ENCODE measurements at regions not wholly inside any gene's neighbourhood (a gene's known extent, or its start where the extent isn't known, plus 50 kb on each side); places are given as distances from the start of the nearest gene placed in this dataset.

DNA sequence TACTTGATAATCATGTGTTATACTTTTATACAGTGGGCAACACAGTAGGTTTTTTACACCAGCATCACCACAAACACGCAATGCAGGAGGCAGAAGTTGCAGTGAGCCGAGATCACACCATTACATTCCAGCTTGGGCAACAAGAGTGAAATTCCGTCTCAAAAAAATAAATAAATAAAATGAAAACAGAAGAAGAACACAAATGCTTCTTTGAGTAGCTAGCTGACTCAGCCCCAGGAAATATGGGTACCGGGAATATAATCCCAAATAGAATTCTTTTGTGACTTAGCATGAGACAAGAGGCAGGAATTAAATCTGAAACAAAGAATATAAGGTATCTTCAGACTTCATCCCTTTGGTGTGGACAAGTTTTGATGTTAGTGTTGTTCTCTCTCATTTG is 164.2 kb upstream of the ATXN1 start:
- FAIRE-seq (no peak), DNase-seq (ENCODE audit: insufficient read length, low spot score) (no peak)
- TF ChIP-seq, protein P1, sequence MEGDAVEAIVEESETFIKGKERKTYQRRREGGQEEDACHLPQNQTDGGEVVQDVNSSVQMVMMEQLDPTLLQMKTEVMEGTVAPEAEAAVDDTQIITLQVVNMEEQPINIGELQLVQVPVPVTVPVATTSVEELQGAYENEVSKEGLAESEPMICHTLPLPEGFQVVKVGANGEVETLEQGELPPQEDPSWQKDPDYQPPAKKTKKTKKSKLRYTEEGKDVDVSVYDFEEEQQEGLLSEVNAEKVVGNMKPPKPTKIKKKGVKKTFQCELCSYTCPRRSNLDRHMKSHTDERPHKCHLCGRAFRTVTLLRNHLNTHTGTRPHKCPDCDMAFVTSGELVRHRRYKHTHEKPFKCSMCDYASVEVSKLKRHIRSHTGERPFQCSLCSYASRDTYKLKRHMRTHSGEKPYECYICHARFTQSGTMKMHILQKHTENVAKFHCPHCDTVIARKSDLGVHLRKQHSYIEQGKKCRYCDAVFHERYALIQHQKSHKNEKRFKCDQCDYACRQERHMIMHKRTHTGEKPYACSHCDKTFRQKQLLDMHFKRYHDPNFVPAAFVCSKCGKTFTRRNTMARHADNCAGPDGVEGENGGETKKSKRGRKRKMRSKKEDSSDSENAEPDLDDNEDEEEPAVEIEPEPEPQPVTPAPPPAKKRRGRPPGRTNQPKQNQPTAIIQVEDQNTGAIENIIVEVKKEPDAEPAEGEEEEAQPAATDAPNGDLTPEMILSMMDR (IDR thresholded peaks at IDR 0.05; ENCODE audit: insufficient read depth, missing control alignments) = no peak

DNA sequence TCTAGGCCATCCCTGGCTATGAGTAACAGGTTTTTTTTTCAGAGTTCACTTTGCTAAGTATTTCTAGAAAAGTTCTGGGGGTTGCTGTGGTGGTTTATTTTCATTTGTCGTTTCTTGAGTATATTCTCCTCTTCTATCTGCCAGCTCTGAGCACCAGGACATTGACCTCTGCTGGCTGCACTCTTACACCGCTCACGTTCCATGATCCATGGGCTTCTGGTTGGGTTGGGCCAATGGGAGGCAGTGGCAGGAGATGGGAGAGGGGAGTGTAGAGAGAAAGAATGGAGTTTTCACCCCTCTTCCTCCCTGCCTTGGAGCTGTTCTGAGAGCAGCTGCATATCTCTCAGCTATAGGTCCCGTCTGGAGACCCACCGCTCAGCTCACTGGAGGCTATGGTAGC is 161.0 kb upstream of the ATXN1 start:
- TF ChIP-seq, protein P1 (IDR thresholded peaks at IDR 0.05; ENCODE audit: insufficient read depth, missing control alignments) = no peak
- FAIRE-seq (no peak), DNase-seq (ENCODE audit: insufficient read length, low spot score) (no peak)

DNA sequence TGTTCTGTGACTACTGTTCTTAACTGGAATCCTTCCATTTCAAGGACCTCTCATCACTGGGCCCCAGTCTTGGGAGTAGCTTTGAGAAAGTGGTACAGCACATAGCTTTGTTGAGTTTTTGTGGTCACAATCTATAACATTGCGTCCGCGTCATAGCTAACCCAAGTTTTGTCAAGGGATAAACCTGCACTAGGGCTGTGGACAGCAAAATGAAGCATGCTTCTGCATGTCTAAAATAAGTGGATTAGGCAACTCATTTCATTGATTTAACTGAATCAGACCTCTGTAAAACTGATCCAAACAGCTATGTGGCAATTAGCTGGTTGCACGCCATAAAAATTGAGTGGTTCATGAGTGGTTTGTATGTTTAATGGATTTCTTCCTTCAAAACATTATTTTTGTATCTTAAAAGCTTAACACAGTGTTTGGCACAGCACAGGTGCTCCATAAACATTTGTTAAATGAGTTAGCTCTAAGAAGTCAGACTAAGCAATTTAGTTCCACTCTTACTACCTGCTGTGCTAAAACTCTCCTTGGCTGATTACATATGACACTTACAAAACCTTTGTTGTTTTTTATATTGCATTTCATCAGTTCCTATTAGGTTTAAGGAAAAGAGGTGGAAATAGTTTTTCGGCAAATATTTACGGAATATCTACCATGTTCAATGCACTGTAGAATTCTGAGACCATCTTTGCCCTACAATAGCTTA is 160.3 kb upstream of the ATXN1 start:
- TF ChIP-seq, protein P1 (IDR thresholded peaks at IDR 0.05; ENCODE audit: insufficient read depth, missing control alignments) = no peak
- no peak for FAIRE-seq
- DNase-seq (ENCODE audit: insufficient read length, low spot score) = no peak

DNA sequence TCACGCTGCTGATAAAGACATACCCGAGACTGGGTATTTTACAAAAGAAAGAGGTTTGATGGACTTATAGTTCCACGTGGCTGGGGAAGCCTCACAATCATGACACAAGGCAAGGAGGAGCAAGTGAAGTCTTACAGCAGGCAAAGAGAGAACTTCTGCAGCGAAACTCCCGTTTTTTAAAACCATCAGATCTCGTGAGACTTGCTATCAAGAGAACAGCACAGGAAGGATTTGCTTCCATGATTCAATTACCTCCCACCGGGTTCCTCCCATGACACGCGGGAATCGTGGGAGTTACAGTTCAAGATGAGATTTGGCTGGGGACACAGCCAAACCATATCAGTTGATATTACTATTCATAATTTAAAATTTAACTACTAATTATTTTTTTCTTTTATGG is 157.3 kb upstream of the ATXN1 start:
- no peak for FAIRE-seq
- TF ChIP-seq, protein P1 (IDR thresholded peaks at IDR 0.05; ENCODE audit: insufficient read depth, missing control alignments) = no peak
- no peak for DNase-seq (ENCODE audit: insufficient read length, low spot score)

DNA sequence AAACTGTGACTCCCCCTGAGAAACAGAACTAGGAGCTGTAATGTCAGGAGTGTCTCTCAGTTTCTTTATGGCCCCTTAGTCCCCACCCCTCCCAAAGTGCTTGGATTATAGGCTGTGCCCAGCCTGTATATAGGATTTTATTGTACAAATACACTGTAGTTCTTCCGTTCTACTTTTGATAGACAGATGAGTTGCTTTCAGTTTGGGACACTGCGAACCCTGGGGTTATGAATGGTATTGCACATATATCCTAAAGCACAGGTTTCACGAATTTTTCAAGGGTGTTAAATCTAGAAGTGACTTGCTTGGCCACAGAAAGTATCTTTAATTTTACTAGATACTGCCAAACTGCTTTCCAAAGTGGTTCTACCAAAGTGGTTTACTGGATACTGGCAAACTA is 152.9 kb upstream of the ATXN1 start:
- TF ChIP-seq, protein P1 (IDR thresholded peaks at IDR 0.05; ENCODE audit: insufficient read depth, missing control alignments) = no peak
- no peak for DNase-seq (ENCODE audit: insufficient read length, low spot score)
- no peak for FAIRE-seq

DNA sequence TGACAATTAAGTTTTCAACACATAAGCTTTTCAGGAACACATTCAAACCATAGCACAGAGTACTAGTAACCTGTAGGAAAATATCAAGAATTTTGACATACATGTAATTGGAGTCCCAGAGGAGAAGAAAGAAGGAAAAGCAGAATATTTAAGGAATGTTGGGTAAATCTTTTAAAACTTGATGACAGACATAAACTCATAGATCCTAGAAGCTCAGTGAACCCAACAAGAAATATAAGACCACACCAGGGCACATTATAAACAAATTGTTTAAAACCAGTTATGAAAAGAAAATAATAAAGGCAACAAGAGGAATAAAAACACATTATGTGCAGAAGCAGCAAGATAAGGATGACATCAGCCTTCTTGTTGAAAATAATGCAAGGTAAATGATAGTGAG is 151.5 kb upstream of the ATXN1 start:
- no peak for FAIRE-seq
- TF ChIP-seq, protein P1 (IDR thresholded peaks at IDR 0.05; ENCODE audit: insufficient read depth, missing control alignments) = no peak
- DNase-seq (ENCODE audit: insufficient read length, low spot score) = no peak

DNA sequence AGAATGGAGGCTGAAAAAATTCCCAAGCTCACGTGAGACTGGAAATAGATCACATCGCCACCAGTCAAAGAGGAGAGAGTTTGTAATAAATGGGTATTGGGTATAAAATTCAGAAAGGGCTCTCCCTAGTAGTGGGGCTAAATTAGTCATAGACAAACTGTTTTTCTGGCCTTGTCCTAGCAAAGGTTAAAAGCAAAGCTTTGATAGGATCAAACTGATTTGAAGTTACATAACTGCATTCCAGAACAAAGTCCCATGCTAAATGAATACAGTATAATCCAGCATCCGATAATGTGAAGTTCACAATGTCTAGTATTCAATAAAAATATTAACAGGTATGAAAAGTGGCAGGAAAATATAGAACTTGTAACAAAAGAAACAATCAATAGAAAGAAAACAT is 149.8 kb upstream of the ATXN1 start:
- FAIRE-seq = no peak

More for the DNA sequence above, 149.8 kb upstream of the ATXN1 start:
- TF ChIP-seq, protein P1 (IDR thresholded peaks at IDR 0.05; ENCODE audit: insufficient read depth, missing control alignments) = no peak
- DNase-seq (ENCODE audit: insufficient read length, low spot score) = no peak

All from D721Med (cell line).